ENCODE measurements at regions not wholly inside any gene's neighbourhood (a gene's known extent, or its start where the extent isn't known, plus 50 kb on each side); places are given as distances from the start of the nearest gene placed in this dataset.
"Not testable (repeated sequence)": the region's sequence is repeated elsewhere in the genome, so short reads cannot be mapped to it uniquely, and the experiment has no call there.

- TF ChIP-seq ZBTB5 (IDR thresholded peaks at IDR 0.05); ZKSCAN1 (IDR thresholded peaks at IDR 0.05; ENCODE audit: low read depth, low read length); SREBF1 (IDR thresholded peaks at IDR 0.05; ENCODE audit: borderline replicate concordance, low read depth, low read length): not testable (repeated sequence)
These were observed 1716.9 kb downstream of the SI start for GRCh38 chr3:163361357-163361878.
